Lower leg skin (tissue), 4 donors: ENCODE measurements at regions not wholly inside any gene's neighbourhood (a gene's known extent, or its start where the extent isn't known, plus 50 kb on each side); places are given as distances from the start of the nearest gene placed in this dataset.

Source experiments
- DNase-seq, 2 donors: peaks; one replicate each; pipeline ENCODE4 v3.0.0-alpha.2; 2019; ENCODE audit warnings: low spot score in 2 of 2
- H3K4me3 ChIP-seq: fragments of 200-600 bp; sonication (generic); 2 replicates; pipeline ENCODE4 v1.5.1; 2017; ENCODE audit warnings: mild to moderate bottlenecking, low read depth; ENCODE audit not compliant: poor library complexity, severe bottlenecking
- CTCF ChIP-seq, 3 donors: fragments of 450-650 bp; IDR thresholded peaks; one replicate each; pipeline ENCODE4 v1.5.1; 2016; ENCODE audit warnings: antibody characterized with exemption in 3 of 3, mild to moderate bottlenecking in 3 of 3, moderate library complexity in 2 of 3
- POLR2A ChIP-seq, 2 donors: fragments of 450-650 bp; IDR thresholded peaks; one replicate each; pipeline ENCODE4 v1.6.1; 2016 to 2017; ENCODE audit warnings: antibody characterized with exemption in 2 of 2, mild to moderate bottlenecking in 1 of 2, moderate library complexity in 1 of 2
- WGBS, 2 donors: methylation state at CpG; one replicate each; pipeline ENCODE4 v1.1.5; 2018; 5-methylcytosine and 5-hydroxymethylcytosine counted together
- intact Hi-C: fragments of 100-400 bp; cut with DNase I; formaldehyde crosslinking; loops from one replicate; pipeline ENCODE4 v1.15.0; 2023; ENCODE audit warnings: low total_unique reads

GRCh38 chr2:54380670-54381069 is 75.5 kb upstream of the SPTBN1 start:
- intact Hi-C loops = no loop called here
- DNase-seq = no peak
- WGBS, 2 donors = 46 to 52% methylated on average over 8 of the region's 8 CpGs
- H3K4me3 ChIP-seq = no peak overlapping the region
- TF ChIP-seq POLR2A (IDR thresholded peaks at IDR 0.05) (no peak), CTCF (IDR thresholded peaks at IDR 0.05) (no peak)

DNA sequence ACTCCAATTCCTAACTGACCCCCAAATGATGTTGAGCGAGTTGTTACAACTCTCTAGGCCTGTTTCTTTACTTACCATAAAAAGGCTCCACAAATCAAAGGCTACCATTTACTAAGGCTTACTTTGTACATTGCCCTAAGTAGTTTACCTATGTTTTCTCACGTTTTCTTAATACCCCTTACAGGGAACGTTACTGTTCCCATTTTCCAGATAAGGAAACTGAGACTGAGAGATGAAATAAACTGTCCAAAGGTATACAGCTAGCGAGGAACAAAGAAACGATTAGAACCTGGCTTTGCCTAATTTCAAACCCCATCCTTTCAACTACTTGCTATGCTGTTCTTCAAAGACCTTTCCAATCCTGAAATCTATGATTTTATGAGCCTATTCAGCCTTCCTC is 74.8 kb upstream of the SPTBN1 start:
- 92 to 95% methylated on average over 5 of the region's 5 CpGs for WGBS, 2 donors
- H3K4me3 ChIP-seq = no peak overlapping the region
- no peak for TF ChIP-seq CTCF (IDR thresholded peaks at IDR 0.05)
- no peak for TF ChIP-seq POLR2A (IDR thresholded peaks at IDR 0.05)
- intact Hi-C loops = no loop called here
- no peak for DNase-seq

DNA sequence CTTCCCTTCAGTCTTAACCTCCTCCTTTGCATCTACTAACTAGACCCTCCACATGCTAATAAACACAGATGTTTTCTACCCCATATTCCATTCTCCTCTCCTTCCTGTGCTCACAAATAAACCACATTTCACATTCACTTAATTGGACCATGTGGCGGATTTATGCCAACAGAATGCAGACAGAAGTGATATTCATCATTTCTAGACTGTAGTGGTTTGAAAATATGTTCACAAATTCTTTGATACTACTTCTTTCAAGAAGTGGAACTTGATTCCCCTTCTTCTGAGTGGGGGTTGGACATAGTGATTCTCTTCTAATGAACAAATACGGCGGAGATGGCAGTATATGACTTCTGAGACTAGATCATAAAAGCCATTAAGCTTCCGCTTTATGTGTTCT is 73.5 kb upstream of the SPTBN1 start:
- no peak overlapping the region for H3K4me3 ChIP-seq
- no peak for DNase-seq
- intact Hi-C loops = no loop called here
- TF ChIP-seq CTCF (IDR thresholded peaks at IDR 0.05) (no peak), POLR2A (IDR thresholded peaks at IDR 0.05) (no peak)
- 90 to 91% methylated on average over 4 of the region's 4 CpGs for WGBS, 2 donors

- TF ChIP-seq CTCF (IDR thresholded peaks at IDR 0.05) (no peak), POLR2A (IDR thresholded peaks at IDR 0.05) (no peak)
- no peak for DNase-seq
- no peak overlapping the region for H3K4me3 ChIP-seq
- intact Hi-C loops = no loop called here
- 65 to 73% methylated on average over 11 of the region's 11 CpGs for WGBS, 2 donors
Observed at GRCh38 chr2:54384301-54385203, 71.6 kb upstream of the SPTBN1 start.

GRCh38 chr2:54385271-54385670 is 70.9 kb upstream of the SPTBN1 start:
- no peak overlapping the region for H3K4me3 ChIP-seq
- DNase-seq = no peak
- WGBS, 2 donors = 92 to 100% methylated on average over 1 of the region's 1 CpG
- TF ChIP-seq CTCF (IDR thresholded peaks at IDR 0.05) = no peak
- no peak for TF ChIP-seq POLR2A (IDR thresholded peaks at IDR 0.05)
- intact Hi-C loops = no loop called here

GRCh38 chr2:54386585-54386984 is 69.5 kb upstream of the SPTBN1 start:
- intact Hi-C loops = no loop called here
- no peak overlapping the region for H3K4me3 ChIP-seq
- no peak for DNase-seq
- TF ChIP-seq POLR2A (IDR thresholded peaks at IDR 0.05) = no peak
- no peak for TF ChIP-seq CTCF (IDR thresholded peaks at IDR 0.05)
- 78 to 84% methylated on average over 3 of the region's 3 CpGs for WGBS, 2 donors
